ENCODE measurements at regions not wholly inside any gene's neighbourhood (a gene's known extent, or its start where the extent isn't known, plus 50 kb on each side); places are given as distances from the start of the nearest gene placed in this dataset.

GRCh38 chr17:63134867-63135266, 168.8 kb downstream of the TANC2 start:
- DNase-seq, result no peak

DNA sequence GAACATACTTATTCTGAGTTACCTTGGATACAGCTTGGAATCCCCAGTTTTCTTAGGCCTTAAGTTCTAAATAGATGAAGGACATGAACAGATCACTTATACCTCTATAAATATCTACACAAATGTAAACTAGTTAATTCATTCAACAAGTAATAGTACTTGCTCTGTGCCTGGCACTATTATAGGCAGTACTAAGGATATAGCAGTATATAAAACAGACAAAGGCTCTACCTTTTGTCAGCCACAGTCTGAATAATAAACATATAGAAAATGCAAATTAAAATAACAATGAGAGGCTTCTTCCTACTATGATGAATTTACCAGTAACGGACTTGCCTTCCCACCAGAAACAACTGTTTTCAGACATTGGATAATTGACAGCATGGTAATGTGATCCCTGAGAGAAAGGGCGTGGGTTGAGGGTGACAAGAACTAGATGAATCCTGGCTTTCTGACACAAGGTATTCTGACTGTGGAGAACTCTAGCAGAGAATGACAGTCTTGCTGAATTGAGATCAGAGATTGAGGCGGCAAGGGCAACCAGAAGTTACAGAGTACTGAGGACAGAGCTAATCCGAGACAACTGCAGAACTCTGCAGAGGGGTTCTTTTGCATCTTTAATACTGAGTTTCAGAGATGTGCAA, 170.5 kb downstream of the TANC2 start:
- DNase-seq, result no peak

DNA sequence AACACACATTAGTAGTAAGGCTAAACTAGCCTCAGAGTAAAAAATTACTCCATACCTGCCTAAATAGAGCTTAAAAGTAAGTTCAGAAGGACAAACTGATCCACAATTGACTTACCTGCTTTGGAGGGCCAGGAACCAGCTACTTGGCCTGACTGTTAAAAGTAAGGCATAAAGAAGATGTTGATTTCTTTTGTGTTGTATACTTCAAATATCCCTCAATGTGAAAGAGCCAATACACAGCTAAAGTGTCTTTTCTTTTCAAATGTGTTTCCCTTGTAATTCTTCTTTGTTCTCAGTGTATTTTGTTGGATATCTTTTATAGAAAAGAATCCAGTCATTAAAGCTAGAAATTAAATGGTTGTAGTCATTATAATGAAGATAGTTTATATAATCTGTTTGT, 171.1 kb downstream of the TANC2 start:
- DNase-seq, result no peak

DNA sequence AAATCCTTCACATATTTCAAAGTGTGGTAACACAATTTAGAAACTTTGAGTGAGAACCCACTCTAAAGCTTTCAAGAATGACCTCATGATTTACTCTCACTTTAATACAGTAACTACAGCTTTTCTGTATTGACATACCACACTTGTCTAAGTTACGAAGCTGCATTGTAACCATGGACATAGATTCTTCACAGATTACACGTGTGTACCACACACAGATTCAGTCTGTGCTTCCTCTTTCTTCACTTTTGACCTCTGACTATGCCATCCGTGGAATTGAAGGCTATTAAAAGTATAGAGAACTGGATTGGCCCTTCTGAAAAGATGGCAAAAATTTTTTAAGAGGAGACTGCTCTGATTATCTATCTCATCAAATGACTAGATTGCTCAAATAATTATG, 172.7 kb downstream of the TANC2 start:
- DNase-seq, result no peak

DNA sequence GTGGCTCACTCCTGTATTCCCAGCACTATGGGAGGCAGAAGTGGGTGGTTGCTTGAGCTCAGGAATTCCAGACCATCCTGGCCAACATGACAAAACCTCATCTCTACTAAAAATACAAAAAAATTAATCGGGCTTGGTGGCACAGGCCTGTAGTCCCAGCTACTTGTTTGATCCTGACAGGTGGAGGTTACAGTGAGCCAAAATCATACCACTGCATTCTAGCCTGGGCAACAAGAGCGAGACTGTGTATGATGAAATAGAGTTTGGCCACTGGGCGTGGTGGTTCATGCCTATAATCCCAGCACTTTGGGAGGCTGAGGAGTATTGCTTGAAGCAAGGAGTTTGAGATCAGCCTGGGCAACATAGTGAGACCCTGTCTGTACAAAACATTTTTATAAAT, 173.3 kb downstream of the TANC2 start:
- no peak for DNase-seq

DNA sequence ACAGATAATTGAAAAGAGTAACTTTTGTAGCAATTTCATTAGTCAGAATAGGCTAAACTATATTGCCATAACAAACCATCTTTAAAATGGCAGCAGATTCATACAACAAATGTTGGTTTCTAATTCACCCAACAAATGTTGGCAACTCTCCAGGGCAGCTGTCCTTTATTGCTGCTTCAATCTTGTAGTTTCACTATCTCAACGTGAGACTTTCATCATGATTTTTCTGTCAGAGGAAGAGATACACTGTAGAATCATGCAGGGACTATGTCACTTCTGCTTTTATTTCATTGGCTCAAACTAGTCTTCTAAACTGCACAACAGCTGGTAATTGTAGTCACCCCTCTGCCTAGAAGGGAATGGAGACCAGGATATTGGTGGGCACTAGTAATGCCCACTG, 174.2 kb downstream of the TANC2 start:
- no peak for DNase-seq

DNA sequence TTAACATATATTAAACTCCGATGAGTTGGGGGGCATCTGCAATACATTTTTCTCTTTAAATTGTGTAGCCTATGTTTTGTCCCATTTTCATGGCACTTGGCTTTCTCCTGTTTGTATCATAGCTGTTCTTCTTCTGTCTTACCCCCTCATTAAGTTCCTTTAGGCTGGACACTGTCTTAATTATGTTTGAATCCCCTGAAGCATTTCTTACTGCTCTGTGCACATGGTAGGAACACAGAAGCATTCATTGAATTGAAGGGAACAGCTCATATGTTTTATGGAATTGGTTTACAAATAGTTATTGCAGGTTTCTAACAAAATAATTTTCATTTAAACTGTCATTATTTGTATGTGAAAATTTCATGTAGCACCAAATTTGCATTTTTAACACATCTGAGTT, 176.8 kb downstream of the TANC2 start:
- DNase-seq, result no peak

GRCh38 chr17:63150490-63150889, 184.5 kb downstream of the TANC2 start:
- no peak for DNase-seq

GRCh38 chr17:63150994-63151464, 185.0 kb downstream of the TANC2 start:
- DNase-seq, result no peak

DNA sequence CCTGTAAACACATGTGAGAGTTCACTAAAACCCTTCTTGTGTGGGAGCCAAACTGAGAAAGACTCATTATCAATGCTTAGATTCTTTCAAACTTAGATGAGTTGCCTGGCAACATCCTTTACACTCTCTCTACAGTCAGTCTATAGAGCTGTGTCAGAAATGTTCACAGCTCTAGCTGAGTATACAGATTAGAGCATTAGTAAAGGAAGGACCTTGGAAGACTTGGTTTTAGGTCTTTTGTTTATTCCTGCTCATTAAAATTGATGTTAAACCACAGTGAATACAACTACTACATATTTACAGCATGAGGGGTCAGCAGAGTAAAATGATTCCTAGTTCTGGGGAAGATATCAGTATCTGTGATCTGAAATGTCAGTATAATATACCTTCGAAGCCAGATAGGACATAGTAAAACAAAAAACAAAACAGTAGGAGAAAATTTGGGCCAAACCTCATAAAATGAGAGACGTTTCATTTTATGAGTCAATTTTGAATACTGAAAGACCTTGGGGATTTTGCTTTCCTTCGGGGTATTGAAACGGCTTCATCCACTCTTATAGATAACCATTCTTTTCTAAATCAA, 186.0 kb downstream of the TANC2 start:
- DNase-seq, result no peak

DNA sequence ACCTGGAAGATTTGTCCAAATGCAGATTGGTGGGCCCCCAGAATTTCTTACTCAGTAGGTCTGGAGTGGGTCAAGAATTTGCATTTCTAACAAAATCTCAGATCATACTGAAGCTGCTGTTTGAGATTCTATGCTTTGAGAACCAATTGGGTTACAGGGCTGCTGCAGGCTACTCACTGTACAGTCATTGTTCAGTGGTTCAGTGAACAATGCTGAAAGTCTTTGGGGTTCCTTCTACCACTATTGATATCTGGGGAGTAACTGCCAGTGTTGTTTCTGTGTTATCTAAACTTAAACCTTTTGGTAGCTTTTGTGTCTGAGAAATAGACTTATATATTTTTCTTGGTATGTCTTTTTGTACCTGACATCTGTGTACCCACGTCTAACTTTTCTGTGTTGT, 187.5 kb downstream of the TANC2 start:
- no peak for DNase-seq

- no peak for DNase-seq
Measured at GRCh38 chr17:63154586-63155244, 188.7 kb downstream of the TANC2 start.

DNA sequence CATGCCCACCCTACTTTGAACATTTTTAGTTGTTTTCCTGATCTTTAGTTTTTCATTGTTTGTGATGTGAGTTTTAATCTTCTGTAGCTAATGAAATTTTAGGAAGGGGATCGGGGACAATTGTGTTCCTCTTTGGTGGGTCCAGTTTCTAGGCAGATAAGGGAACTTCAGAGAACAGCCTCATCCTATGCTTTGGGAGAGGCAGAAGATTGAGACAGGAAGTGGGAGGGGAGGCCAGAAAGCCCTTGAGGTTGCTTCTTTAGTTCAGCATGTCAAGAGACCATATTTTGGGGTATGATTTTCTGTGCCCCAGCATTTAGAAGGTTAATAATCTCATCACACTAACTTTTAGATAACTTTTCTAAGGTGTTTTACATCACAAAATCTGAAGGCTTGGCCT, 191.0 kb downstream of the TANC2 start:
- no peak for DNase-seq

DNA sequence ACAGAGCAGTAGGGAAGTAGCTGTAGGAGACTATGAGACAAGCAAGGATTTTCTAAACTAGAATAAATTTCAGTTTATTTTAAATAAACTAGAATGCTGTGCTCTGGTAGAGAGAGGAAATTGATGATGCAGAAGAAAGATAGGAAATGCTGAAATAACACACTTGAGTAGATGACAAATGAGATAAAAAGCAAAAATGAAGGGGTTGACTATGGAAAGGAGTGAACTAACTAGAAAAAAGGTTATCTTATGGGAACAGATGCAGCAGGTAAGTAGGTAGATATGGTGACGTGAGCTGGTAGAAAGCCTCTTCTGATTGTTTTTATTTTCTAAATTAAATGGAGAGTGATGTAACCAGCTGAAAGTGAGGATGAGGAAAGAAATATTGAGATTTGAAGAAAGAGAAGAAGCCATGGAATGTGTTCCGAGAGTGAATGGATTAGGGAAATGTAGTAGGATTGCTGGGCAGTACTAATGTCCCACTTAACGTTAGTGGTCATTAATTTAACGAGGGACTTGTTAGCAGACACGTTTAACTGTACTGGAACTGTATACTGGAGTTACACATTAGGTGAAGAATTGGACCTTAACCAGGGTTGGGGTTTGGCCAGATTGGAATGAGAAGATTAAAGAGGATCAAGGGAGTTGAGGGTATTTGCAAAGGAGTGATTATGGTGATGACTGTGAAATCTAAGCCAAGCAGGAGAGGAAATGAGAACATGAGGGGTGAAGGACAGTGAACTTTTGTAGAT, 196.5 kb downstream of the TANC2 start:
- no peak for DNase-seq

DNA sequence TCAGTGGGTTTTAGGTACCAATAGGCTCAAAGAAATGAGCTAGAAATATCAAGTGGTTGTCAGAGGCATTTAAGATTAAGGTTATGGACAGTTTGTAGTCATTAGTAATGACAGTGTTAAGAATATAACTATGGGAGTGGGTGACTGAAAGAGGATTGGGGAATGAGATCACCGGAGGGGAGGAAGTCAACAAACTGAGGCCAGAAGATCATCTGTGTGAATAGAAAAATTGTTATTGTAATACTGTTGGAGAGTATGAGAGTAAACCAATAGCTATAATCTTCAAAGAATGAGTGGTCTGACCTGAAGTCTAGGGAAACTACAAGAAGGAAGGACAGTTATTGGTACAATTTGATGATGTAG, 197.1 kb downstream of the TANC2 start:
- no peak for DNase-seq

DNA sequence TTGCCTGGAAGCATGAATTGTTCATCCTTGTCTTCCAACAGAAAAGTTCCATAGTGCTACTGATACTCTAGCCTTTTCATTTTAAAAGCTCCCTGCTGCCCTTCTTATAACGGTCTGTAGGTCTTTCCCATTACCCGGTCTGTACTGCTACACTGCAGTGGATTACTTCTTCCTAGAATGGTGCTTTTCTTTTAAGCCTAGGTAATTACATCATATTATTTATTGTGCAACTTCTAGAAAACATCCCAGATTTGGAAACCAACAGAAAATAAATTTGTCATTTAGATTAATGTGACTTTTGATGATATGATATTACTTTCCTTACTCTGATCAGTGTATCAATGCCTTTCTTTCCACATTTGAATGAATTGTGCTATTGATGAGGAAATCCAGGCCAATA, 199.4 kb downstream of the TANC2 start:
- DNase-seq, result no peak

- no peak for DNase-seq
Measured at GRCh38 chr17:63170795-63171194, 204.8 kb downstream of the TANC2 start.

DNA sequence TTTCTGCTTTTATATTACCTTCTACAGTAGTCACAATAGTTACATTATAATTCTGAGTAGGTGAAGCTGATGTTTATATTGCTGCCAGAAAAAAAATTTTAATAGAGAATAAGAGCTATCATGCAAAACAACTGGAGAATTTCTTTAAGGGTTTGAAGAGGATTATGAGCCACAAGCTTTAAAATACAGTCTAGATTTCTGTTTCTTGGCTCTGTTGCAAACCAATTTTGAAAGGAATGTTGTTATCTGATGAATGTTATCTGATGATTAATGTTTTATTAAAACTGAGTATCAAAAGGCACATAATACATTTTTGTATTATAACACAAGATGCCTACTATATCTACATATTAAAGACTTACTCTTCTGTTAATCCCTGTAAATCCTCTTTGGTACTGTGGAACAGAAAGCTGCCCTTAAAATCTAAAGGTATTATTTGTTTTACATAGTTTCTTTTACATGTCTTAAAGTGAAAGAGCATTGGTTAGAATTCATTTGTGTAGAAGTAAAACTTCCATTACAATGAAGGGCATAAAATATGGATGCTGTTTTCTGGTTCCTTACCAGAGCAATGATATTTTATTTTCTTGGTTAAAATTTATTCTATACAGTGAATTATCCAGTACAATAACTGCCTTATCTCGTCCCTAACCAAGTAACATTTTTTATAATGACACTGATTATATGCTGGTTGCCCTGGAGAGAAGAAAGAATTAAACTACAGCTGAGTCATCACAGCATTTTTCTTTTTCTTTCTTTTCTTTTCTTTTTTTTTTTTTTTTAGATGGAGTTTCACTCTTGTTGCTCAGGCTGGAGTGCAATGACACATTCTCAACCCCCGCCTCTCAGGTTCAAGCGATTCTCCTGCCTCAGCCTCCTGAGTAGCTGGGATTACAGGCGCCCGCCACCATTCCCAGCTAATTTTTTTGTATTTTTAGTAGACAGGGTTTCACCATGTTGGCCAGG, 205.7 kb downstream of the TANC2 start:
- DNase-seq, result no peak

DNA sequence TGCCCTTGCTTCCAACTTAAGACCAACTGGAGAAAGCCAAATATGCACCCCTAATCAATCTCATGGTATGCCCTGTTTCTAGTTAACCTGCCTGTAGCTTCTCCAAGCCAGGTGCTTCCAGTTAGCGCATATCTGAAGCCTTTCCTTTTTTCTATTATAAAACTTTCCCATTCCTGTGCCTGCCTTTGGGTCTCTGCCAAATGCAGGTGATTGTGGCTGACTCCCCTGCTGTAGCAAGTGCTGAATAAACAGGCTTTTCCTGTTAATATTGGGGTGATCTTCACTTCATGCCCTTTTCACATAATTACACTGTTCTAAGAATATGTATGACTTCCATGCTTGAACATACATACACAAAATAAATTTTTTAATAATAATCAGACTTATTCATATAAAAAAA, 207.4 kb downstream of the TANC2 start:
- DNase-seq, result no peak

- no peak for DNase-seq
Measured at GRCh38 chr17:63173903-63174302, 207.9 kb downstream of the TANC2 start.

GRCh38 chr17:63178530-63178929, 212.5 kb downstream of the TANC2 start:
- DNase-seq, result no peak

- DNase-seq, result no peak
Measured at GRCh38 chr17:63181856-63182255, 215.8 kb downstream of the TANC2 start.

DNA sequence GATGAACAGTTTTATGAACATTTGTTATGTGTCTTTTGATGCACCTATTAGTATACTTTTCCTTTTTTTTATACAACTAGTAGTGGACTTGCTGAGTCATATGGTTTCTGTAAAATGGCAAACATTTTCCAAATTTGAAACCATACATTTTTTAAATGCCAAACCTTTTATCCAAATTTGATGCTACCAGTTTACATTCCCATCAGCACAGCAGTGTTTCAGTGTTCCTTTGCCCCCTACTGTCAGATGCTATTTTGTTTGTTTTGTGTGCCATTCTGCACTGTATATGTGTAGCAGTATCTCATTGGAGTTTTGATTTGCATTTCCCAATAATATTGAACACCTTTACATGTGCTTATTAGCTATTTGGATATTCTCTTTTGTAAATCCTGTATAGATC, 219.4 kb downstream of the TANC2 start:
- DNase-seq, result no peak

All from NCI-H510A (cell line).